Natural killer cell (primary cell): ENCODE measurements at regions not wholly inside any gene's neighbourhood (a gene's known extent, or its start where the extent isn't known, plus 50 kb on each side); places are given as distances from the start of the nearest gene placed in this dataset.

Source experiments
- ATAC-seq, 3 donors: fragments of 150-1000 bp in 2 of 3; fragments of 200-7000 bp in 1 of 3; cut with Tn5 transposase; 1 replicate in 1 of 3; 2 replicates in 2 of 3; pipeline ENCODE4 v1.10.0; 2021; ENCODE audit warnings: mild to moderate bottlenecking in 2 of 3, moderate library complexity in 2 of 3
- DNase-seq, 2 donors: peaks; one replicate each; pipeline versions ENCODE4 v3.0.0 to v3.0.0-alpha.2; 2013 to 2021; ENCODE audit warnings: mixed read lengths in 1 of 2
- H3K27ac ChIP-seq: one replicate; pipeline ENCODE4 v1.5.1; 2013; ENCODE audit warnings: mild to moderate bottlenecking, low read length
- H3K27me3 ChIP-seq: one replicate; pipeline ENCODE4 v1.6.1; 2013; ENCODE audit warnings: low read length; ENCODE audit not compliant: control insufficient read depth, insufficient read depth
- H3K36me3 ChIP-seq: one replicate; pipeline ENCODE4 v1.6.1; 2013; ENCODE audit warnings: low read length; ENCODE audit not compliant: control insufficient read depth, insufficient read depth
- H3K4me1 ChIP-seq: one replicate; pipeline ENCODE4 v1.6.1; 2013; ENCODE audit warnings: low read length; ENCODE audit not compliant: control insufficient read depth, insufficient read depth
- H3K4me3 ChIP-seq: one replicate; pipeline ENCODE4 v1.5.1; 2013; ENCODE audit warnings: low read length
- H3K9me3 ChIP-seq: one replicate; pipeline ENCODE4 v1.6.1; 2013; ENCODE audit warnings: low read length; ENCODE audit not compliant: control insufficient read depth, insufficient read depth
- H3K27ac Mint-ChIP-seq, 2 donors: one replicate each; pipeline ENCODE4 v1.8.0; 2022; ENCODE audit warnings: mild to moderate bottlenecking in 2 of 2, mixed read lengths in 2 of 2, moderate library complexity in 1 of 2
- H3K27me3 Mint-ChIP-seq, 2 donors: one replicate each; pipeline ENCODE4 v1.8.0; 2022; ENCODE audit warnings: low read depth in 2 of 2, mixed read lengths in 2 of 2
- H3K36me3 Mint-ChIP-seq: one replicate; pipeline ENCODE4 v1.8.0; 2022; ENCODE audit warnings: mixed read lengths
- H3K4me1 Mint-ChIP-seq, 2 donors: one replicate each; pipeline ENCODE4 v1.8.0; 2022; ENCODE audit warnings: mixed read lengths in 2 of 2
- H3K4me3 Mint-ChIP-seq: one replicate; pipeline ENCODE4 v1.8.0; 2022; ENCODE audit warnings: mild to moderate bottlenecking, moderate library complexity, mixed read lengths
- H3K9me3 Mint-ChIP-seq, 2 donors: one replicate each; pipeline ENCODE4 v1.8.0; 2022; ENCODE audit warnings: mixed read lengths in 2 of 2
- WGBS: methylation state at CpG from one replicate; pipeline ENCODE4 v1.1.7; 2013; ENCODE audit warnings: missing lambda C conversion rate; ENCODE audit not compliant: insufficient coverage; 5-methylcytosine and 5-hydroxymethylcytosine counted together
- intact Hi-C: fragments of 100-400 bp; cut with micrococcal nuclease; formaldehyde crosslinking; loops from one replicate; pipeline ENCODE4 v1.14.2; 2022
- TF ChIP-seq, protein P1 (sequence below): fragments of 200-600 bp; IDR thresholded peaks from one replicate; pipeline ENCODE4 v1.8.0; 2022; ENCODE audit warnings: antibody characterized with exemption

DNA sequence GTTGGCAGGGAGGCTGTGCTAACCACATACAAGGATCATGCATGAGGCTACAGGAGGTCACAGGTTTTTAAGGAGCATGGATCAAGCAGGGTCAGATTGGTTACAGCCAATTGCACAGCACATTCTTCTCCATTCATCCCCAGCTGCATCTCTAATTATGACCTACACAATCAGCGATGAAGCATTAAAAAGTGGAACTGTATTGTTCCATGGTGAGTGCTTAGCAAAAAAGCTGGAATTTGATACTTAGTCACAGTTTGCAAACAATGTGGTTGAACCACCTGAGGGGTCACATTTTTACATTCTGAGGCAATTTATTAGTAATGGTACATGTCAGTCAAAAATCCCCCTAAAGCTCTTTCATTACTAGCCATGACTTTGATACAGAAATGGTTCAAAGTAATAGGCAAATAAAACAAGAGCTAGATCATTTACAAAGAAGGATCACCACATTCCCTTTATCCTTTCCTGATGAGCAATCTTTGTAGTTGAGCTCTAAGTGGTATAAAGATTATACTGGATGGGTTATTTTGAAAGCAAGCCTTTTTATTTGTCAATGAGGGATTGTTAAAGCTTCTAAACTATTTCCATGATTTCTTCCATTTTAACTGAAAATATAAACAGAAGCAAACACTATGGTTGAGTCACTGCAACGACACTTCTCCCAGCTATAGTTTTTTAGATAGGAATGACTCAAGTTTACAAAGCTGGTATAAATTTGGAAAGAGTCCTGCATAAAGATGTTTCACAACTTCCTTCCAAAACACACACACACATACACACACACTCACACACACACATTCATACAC lies 217.8 kb upstream of the SEMA3A start:
- TF ChIP-seq, protein P1, sequence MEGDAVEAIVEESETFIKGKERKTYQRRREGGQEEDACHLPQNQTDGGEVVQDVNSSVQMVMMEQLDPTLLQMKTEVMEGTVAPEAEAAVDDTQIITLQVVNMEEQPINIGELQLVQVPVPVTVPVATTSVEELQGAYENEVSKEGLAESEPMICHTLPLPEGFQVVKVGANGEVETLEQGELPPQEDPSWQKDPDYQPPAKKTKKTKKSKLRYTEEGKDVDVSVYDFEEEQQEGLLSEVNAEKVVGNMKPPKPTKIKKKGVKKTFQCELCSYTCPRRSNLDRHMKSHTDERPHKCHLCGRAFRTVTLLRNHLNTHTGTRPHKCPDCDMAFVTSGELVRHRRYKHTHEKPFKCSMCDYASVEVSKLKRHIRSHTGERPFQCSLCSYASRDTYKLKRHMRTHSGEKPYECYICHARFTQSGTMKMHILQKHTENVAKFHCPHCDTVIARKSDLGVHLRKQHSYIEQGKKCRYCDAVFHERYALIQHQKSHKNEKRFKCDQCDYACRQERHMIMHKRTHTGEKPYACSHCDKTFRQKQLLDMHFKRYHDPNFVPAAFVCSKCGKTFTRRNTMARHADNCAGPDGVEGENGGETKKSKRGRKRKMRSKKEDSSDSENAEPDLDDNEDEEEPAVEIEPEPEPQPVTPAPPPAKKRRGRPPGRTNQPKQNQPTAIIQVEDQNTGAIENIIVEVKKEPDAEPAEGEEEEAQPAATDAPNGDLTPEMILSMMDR = no peak
- H3K27ac ChIP-seq = no peak overlapping the region
- DNase-seq (no peak), ATAC-seq (no peak)
- no peaks in the 10 kb centered on the region for H3K36me3 ChIP-seq
- H3K4me1 ChIP-seq = no peaks in the 10 kb centered on the region
- intact Hi-C loops = no loop called here
- peaks cover 3% of the 10 kb centered on the region for H3K9me3 ChIP-seq
- no peak overlapping the region for H3K4me3 ChIP-seq
- Mint-ChIP-seq H3K27me3 (no peaks in the 10 kb centered on the region), H3K36me3 (no peaks in the 10 kb centered on the region), H3K4me1 (no peaks in the 10 kb centered on the region), H3K4me3 (no peak overlapping the region), H3K9me3 (peaks cover 5 to 8% of the 10 kb centered on the region in 2 donors), H3K27ac (no peak overlapping the region)
- no peaks in the 10 kb centered on the region for H3K27me3 ChIP-seq
- WGBS = 100% methylated on average over 1 of the region's 2 CpGs

DNA sequence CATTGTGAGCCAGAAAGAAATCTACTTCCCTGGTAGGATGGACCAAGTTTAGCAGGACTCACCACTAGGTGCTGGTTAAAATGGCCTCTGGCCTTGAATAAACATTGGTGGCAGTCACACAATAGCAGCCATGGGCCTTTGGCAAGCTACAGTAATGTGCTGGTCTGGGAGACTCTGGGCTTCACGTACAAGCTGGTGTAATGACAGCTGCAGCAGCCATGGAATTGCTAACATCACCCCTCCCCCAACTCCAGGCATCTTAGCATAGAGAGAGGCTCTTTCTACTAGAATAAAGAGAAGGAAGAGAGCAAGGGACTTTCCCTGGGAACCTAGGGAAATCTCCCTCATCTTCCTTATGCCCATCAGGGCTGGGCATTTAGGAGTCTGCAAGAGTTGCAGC lies 205.1 kb upstream of the SEMA3A start:
- peaks cover 19 to 33% of the 10 kb centered on the region in 2 donors for H3K9me3 Mint-ChIP-seq
- Histone ChIP-seq H3K4me3 (no peak overlapping the region), H3K27me3 (no peaks in the 10 kb centered on the region), H3K36me3 (no peaks in the 10 kb centered on the region), H3K9me3 (peaks cover 5% of the 10 kb centered on the region), H3K4me1 (no peaks in the 10 kb centered on the region), H3K27ac (no peak overlapping the region)
- no peak overlapping the region for H3K27ac Mint-ChIP-seq
- intact Hi-C loops = no loop called here
- H3K4me1 Mint-ChIP-seq = no peaks in the 10 kb centered on the region
- H3K4me3 Mint-ChIP-seq = no peak overlapping the region
- no peak for DNase-seq
- ATAC-seq = no peak
- 100% methylated on average over 1 of the region's 1 CpG for WGBS
- no peaks in the 10 kb centered on the region for H3K27me3 Mint-ChIP-seq
- H3K36me3 Mint-ChIP-seq = peaks cover 15% of the 10 kb centered on the region
- TF ChIP-seq, protein P1 = no peak

DNA sequence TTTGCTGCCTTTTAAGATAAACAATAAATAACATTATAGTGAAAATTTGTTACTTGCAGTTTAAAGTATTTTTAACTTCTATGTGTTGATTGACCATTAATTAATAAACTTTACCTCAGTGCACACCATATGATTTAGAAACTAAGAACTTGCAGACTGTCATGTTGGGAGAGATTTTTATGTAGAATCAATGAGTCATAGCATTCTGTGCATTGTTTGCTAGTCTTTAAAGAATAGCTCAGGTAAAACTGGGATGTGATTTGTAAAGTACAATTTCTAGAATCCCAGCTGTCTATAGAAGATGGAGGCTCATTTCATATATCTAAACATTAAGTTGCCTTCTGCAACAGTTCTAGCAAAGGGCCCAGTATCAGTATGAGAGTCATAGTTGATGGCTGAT lies 199.6 kb upstream of the SEMA3A start:
- no peaks in the 10 kb centered on the region for H3K36me3 Mint-ChIP-seq
- intact Hi-C loops = no loop called here
- no peak overlapping the region for H3K4me3 ChIP-seq
- H3K27ac Mint-ChIP-seq = no peak overlapping the region
- H3K27me3 ChIP-seq = no peaks in the 10 kb centered on the region
- DNase-seq = no peak
- H3K27ac ChIP-seq = no peak overlapping the region
- no peak overlapping the region for H3K4me3 Mint-ChIP-seq
- H3K9me3 ChIP-seq = peaks cover 2% of the 10 kb centered on the region
- TF ChIP-seq, protein P1 = no peak
- ATAC-seq = no peak
- no peaks in the 10 kb centered on the region for H3K4me1 Mint-ChIP-seq
- no peaks in the 10 kb centered on the region for H3K27me3 Mint-ChIP-seq
- no peaks in the 10 kb centered on the region for H3K4me1 ChIP-seq
- no peaks in the 10 kb centered on the region for H3K36me3 ChIP-seq
- H3K9me3 Mint-ChIP-seq = peaks cover 9 to 14% of the 10 kb centered on the region in 2 donors

DNA sequence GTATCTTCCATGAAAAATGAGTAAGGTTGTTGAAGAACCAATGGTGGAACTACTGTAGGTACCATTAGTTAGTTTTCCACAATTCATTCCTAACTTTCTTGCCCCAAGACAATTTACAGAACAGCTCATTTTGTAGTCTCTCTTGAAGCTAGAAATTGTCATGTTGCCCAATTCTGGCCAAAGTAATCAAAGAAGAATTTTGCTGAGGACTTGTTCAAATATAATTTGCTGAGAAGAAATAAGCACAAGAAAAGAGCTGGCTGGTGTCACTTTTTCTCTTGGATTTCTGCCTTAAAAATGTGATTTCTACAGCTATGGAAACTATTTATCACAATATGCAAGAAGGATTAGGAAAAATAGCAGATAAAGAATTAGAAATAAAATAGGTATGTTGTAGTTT lies 199.2 kb upstream of the SEMA3A start:
- Mint-ChIP-seq H3K4me3 (no peak overlapping the region), H3K9me3 (peaks cover 9 to 14% of the 10 kb centered on the region in 2 donors), H3K27ac (no peak overlapping the region), H3K36me3 (no peaks in the 10 kb centered on the region), H3K4me1 (no peaks in the 10 kb centered on the region), H3K27me3 (no peaks in the 10 kb centered on the region)
- Histone ChIP-seq H3K27ac (no peak overlapping the region), H3K9me3 (peaks cover 2% of the 10 kb centered on the region), H3K36me3 (no peaks in the 10 kb centered on the region), H3K27me3 (no peaks in the 10 kb centered on the region), H3K4me3 (no peak overlapping the region), H3K4me1 (no peaks in the 10 kb centered on the region)
- TF ChIP-seq, protein P1 = no peak
- intact Hi-C loops = no loop called here
- no peak for DNase-seq
- no peak for ATAC-seq
